Body of pancreas (tissue), 4 donors: ENCODE measurements at regions not wholly inside any gene's neighbourhood (a gene's known extent, or its start where the extent isn't known, plus 50 kb on each side); places are given as distances from the start of the nearest gene placed in this dataset.

Experiments
- ATAC-seq: fragments of 150-250 bp; one replicate; pipeline ENCODE4 v1.9.1; 2016
- DNase-seq, 4 donors: peaks; one replicate each; pipeline ENCODE4 v3.0.0-alpha.2; 2019
- H3K27ac ChIP-seq, 4 donors: fragments of 200-600 bp; sonication (generic); 1 replicate in 3 of 4; 2 replicates in 1 of 4; pipeline versions ENCODE4 v1.5.1 to v1.6.1; 2016 to 2019; ENCODE audit warnings: mild to moderate bottlenecking in 1 of 4, mixed read lengths in 1 of 4, moderate library complexity in 1 of 4
- H3K27me3 ChIP-seq, 2 donors: fragments of 200-600 bp; sonication (generic); one replicate each; pipeline ENCODE4 v1.6.0; 2016; ENCODE audit warnings: mild to moderate bottlenecking in 1 of 2
- H3K36me3 ChIP-seq, 2 donors: fragments of 200-600 bp; sonication (generic); replicated peaks in 1 of 2; 2 replicates each; pipeline ENCODE4 v1.5.1; 2016; ENCODE audit warnings: low read depth in 2 of 2; ENCODE audit not compliant: insufficient read depth in 1 of 2
- H3K4me1 ChIP-seq: fragments of 200-600 bp; sonication (generic); one replicate; pipeline ENCODE4 v1.6.0; 2016
- H3K4me3 ChIP-seq, 2 donors: fragments of 200-600 bp; sonication (generic); 1 replicate in 1 of 2; 2 replicates in 1 of 2; pipeline ENCODE4 v1.5.1; 2016 to 2019
- H3K9me3 ChIP-seq, 3 donors: fragments of 200-600 bp; sonication (generic); 1 replicate in 2 of 3; 2 replicates in 1 of 3; pipeline ENCODE4 v1.5.1; 2016
- POLR2A ChIP-seq, 3 donors: fragments of 450-650 bp; IDR thresholded peaks; one replicate each; pipeline ENCODE4 v1.6.1; 2016; ENCODE audit warnings: antibody characterized with exemption in 3 of 3, mild to moderate bottlenecking in 2 of 3
- WGBS, 2 donors: methylation state at CpG; one replicate each; pipeline ENCODE4 v1.1.5; 2017; 5-methylcytosine and 5-hydroxymethylcytosine counted together
- intact Hi-C: fragments of 100-400 bp; cut with DNase I; formaldehyde crosslinking; loops from one replicate; pipeline ENCODE4 v1.15.1; 2023
- TF ChIP-seq, protein P1 (sequence below), 7 experiments: fragments of 450-650 bp in 4 of 7; fragments of 200-600 bp in 3 of 7; sonication (generic) in 3 of 7; IDR thresholded peaks; one replicate each; pipeline ENCODE4 v1.5.1; 2016 to 2019; ENCODE audit warnings: antibody characterized with exemption in 7 of 7

DNA sequence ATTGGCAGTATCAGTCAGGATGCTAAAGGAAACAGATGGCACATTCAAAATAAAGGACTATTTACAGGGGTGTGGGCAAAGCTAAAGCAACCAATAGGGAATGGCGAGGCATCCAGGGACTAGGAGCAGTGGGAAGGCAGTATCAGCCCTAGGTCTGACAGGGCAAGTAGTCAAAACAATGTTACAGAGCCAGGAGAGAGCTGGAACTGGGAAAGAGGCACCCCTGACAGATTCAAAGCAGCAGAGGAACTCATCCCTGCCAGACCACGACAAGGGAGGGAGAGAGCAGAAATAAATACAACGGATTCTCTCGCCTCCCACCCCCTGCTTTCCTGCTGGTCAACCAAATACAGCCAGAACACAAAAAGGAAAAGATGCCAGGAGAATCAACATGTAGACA lies 371.5 kb downstream of the NR2F1-AS1 start:
- TF ChIP-seq, protein P1, sequence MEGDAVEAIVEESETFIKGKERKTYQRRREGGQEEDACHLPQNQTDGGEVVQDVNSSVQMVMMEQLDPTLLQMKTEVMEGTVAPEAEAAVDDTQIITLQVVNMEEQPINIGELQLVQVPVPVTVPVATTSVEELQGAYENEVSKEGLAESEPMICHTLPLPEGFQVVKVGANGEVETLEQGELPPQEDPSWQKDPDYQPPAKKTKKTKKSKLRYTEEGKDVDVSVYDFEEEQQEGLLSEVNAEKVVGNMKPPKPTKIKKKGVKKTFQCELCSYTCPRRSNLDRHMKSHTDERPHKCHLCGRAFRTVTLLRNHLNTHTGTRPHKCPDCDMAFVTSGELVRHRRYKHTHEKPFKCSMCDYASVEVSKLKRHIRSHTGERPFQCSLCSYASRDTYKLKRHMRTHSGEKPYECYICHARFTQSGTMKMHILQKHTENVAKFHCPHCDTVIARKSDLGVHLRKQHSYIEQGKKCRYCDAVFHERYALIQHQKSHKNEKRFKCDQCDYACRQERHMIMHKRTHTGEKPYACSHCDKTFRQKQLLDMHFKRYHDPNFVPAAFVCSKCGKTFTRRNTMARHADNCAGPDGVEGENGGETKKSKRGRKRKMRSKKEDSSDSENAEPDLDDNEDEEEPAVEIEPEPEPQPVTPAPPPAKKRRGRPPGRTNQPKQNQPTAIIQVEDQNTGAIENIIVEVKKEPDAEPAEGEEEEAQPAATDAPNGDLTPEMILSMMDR (IDR thresholded peaks at IDR 0.05): no peak
- no peak for TF ChIP-seq POLR2A (IDR thresholded peaks at IDR 0.05)
- Histone ChIP-seq H3K36me3 (no peaks in the 10 kb centered on the region), H3K4me1 (no peaks in the 10 kb centered on the region), H3K9me3 (no peaks in the 10 kb centered on the region), H3K27ac (no peak overlapping the region), H3K27me3 (no peaks in the 10 kb centered on the region), H3K4me3 (no peak overlapping the region)
- intact Hi-C loops: no loop called here
- DNase-seq: no peak
- no peak for ATAC-seq
- WGBS, 2 donors: 48 to 56% methylated on average over 4 of the region's 4 CpGs

DNA sequence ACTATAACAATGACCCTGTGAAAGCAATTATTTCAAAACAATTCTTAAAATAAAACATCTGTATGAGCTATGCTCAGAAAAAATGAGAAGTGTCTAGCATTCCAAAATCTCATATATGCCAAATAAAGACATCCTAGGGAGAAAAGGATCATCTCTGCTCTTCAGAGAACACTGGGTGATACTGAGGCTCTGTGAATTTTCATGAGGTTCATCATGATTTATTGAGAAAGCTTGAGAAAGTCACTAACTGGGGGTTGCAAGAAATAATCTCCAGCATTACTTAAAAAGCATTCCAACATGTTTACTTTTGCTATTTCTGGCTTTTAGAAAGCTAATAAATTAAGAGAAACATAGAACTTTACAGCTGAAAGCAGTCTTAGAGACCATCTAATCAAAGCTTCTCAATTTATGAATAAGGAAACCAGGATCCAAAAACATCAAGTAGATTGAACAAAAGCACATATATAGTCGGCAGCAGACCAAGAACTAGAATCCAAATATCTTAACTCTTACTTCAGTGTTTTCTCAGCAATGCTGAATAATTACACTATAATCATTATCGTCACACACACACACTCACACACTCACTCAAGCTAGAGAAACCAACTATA lies 372.8 kb downstream of the NR2F1-AS1 start:
- Histone ChIP-seq H3K9me3 (no peaks in the 10 kb centered on the region), H3K27ac (no peak overlapping the region), H3K4me3 (no peak overlapping the region), H3K27me3 (no peaks in the 10 kb centered on the region), H3K4me1 (no peaks in the 10 kb centered on the region), H3K36me3 (no peaks in the 10 kb centered on the region)
- DNase-seq: no peak
- no peak for ATAC-seq
- intact Hi-C loops: no loop called here
- 50 to 60% methylated on average over 2 of the region's 2 CpGs for WGBS, 2 donors
- TF ChIP-seq, protein P1 (IDR thresholded peaks at IDR 0.05): no peak
- TF ChIP-seq POLR2A (IDR thresholded peaks at IDR 0.05): no peak

DNA sequence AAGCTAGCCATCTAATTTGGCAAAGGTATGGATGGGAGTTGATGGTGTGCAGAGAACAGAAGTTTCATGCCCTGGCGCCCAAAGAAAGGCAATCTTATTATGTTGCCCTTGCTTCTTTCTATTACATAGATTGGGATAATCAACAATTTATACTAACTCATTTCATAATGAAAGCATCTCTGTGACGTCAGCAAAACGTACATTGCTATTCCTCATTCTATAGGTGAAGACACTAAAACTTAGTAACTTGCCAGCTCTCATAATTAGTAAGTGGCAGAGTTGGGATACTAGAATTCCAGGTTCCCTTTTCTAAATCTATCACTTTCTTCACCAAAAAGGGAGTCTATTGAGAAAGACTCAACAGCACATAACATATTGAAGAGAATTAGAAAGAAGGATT lies 374.8 kb downstream of the NR2F1-AS1 start:
- no peak overlapping the region for H3K4me3 ChIP-seq
- intact Hi-C loops: no loop called here
- H3K27ac ChIP-seq: no peak overlapping the region

DNA sequence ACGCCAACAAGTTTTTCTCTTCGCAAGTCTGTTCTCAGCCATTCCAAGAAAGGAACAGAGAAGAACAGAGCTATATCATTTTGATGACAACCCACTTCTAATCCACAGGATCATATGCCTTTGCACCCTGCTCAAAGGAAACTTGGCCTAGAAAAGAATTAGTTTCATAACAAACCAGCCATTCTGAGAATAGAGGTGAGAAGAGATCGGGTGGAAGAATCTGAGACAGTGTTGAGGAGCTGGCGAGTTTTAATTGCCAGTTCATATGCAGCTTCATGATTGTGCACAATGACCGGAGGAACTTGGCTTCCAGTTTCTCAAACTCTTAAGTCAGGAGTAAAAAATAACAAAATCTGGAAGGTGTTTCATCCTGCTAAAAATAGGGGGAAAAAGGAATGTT lies 380.0 kb downstream of the NR2F1-AS1 start:
- ATAC-seq: no peak
- no peak for DNase-seq
- 66 to 70% methylated on average over 5 of the region's 5 CpGs for WGBS, 2 donors
- Histone ChIP-seq H3K36me3 (no peaks in the 10 kb centered on the region), H3K4me1 (no peaks in the 10 kb centered on the region), H3K27me3 (no peaks in the 10 kb centered on the region), H3K27ac (no peak overlapping the region), H3K4me3 (no peak overlapping the region), H3K9me3 (no peaks in the 10 kb centered on the region)
- intact Hi-C loops: no loop called here
- TF ChIP-seq POLR2A (IDR thresholded peaks at IDR 0.05): no peak
- TF ChIP-seq, protein P1 (IDR thresholded peaks at IDR 0.05): no peak

More for the DNA sequence above, 374.8 kb downstream of the NR2F1-AS1 start:
- no peaks in the 10 kb centered on the region for H3K36me3 ChIP-seq
- ATAC-seq (no peak), DNase-seq (no peak)
- H3K4me1 ChIP-seq: no peaks in the 10 kb centered on the region
- TF ChIP-seq POLR2A (IDR thresholded peaks at IDR 0.05): no peak
- TF ChIP-seq, protein P1 (IDR thresholded peaks at IDR 0.05): no peak
- no peaks in the 10 kb centered on the region for H3K27me3 ChIP-seq
- 53 to 62% methylated on average over 3 of the region's 3 CpGs for WGBS, 2 donors
- no peaks in the 10 kb centered on the region for H3K9me3 ChIP-seq

DNA sequence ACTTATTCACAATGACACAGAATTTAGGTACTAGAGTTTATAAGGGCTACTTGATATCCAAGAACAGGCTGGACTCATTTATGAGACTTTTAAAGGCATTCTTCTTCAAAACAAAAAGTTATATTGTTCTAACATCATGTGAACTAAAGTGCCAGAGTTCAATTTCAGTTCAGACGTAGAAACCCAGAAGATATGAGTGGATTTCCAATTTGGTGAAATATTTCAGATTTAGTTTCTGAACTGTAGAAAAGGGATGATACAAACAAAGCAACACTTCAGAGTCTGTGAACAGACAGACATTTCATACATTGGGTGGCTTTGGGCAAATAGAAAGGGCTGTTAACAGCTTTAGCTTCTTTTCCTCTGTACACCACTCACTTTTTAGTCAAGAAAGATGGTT lies 384.0 kb downstream of the NR2F1-AS1 start:
- TF ChIP-seq, protein P1 (IDR thresholded peaks at IDR 0.05): no peak
- no peak for TF ChIP-seq POLR2A (IDR thresholded peaks at IDR 0.05)
- WGBS, 2 donors: 50 to 59% methylated on average over 1 of the region's 1 CpG
- intact Hi-C loops: no loop called here

More for the DNA sequence above, 384.0 kb downstream of the NR2F1-AS1 start:
- peaks cover 7% of the 10 kb centered on the region for H3K4me1 ChIP-seq
- ATAC-seq (no peak), DNase-seq (no peak)
- no peaks in the 10 kb centered on the region for H3K9me3 ChIP-seq
- H3K27ac ChIP-seq: no peak overlapping the region
- H3K4me3 ChIP-seq: no peak overlapping the region
- H3K27me3 ChIP-seq: no peaks in the 10 kb centered on the region
- no peaks in the 10 kb centered on the region for H3K36me3 ChIP-seq
